OCI-LY1 (cell line): ENCODE measurements at regions not wholly inside any gene's neighbourhood (a gene's known extent, or its start where the extent isn't known, plus 50 kb on each side); places are given as distances from the start of the nearest gene placed in this dataset.

Experiments
- H2AFZ ChIP-seq: fragments of 200-600 bp; sonication (generic), shearing (Covaris generic); 2 replicates; pipeline ENCODE4 v1.6.0; 2014; ENCODE audit warnings: antibody characterized with exemption, mild to moderate bottlenecking, low read length
- H3F3A ChIP-seq: fragments of 200-600 bp; sonication (generic), shearing (Covaris generic); 2 replicates; pipeline ENCODE4 v1.6.0; 2014; ENCODE audit warnings: mild to moderate bottlenecking, antibody characterized with exemption, low read length, moderate library complexity; ENCODE audit not compliant: insufficient read depth
- H3K27ac ChIP-seq: fragments of 200-600 bp; sonication (generic); 2 replicates; pipeline ENCODE4 v1.5.1; 2014; ENCODE audit warnings: low read length, mixed run types, mild to moderate bottlenecking, low read depth; ENCODE audit not compliant: poor library complexity, severe bottlenecking
- H3K27me3 ChIP-seq: fragments of 200-600 bp; sonication (generic); 2 replicates; pipeline ENCODE4 v1.6.0; 2014; ENCODE audit warnings: antibody characterized with exemption, mild to moderate bottlenecking, low read length, moderate library complexity; ENCODE audit not compliant: insufficient read depth
- H3K36me3 ChIP-seq: fragments of 200-600 bp; sonication (generic); 2 replicates; pipeline ENCODE4 v1.6.1; 2014; ENCODE audit warnings: mild to moderate bottlenecking, antibody characterized with exemption, low read length, moderate library complexity, mixed read lengths; ENCODE audit not compliant: insufficient read depth
- H3K4me1 ChIP-seq: fragments of 200-600 bp; sonication (generic); 2 replicates; pipeline ENCODE4 v1.5.1; 2014; ENCODE audit warnings: mild to moderate bottlenecking, low read length, moderate library complexity; ENCODE audit not compliant: insufficient read depth, severe bottlenecking
- H3K4me2 ChIP-seq: fragments of 200-600 bp; sonication (generic), shearing (Covaris generic); 2 replicates; pipeline ENCODE4 v1.6.1; 2014; ENCODE audit warnings: low read length
- H3K4me3 ChIP-seq: fragments of 200-600 bp; sonication (generic); 2 replicates; pipeline ENCODE4 v1.5.1; 2014; ENCODE audit warnings: low read length, low read depth, mild to moderate bottlenecking, mixed read lengths; ENCODE audit not compliant: poor library complexity, severe bottlenecking
- H3K79me2 ChIP-seq: fragments of 200-600 bp; shearing (Covaris generic); 2 replicates; pipeline ENCODE4 v1.6.1; 2016; ENCODE audit warnings: mixed run types, low read length, mixed read lengths; ENCODE audit not compliant: insufficient read depth
- H3K9ac ChIP-seq: fragments of 200-600 bp; sonication (generic), shearing (Covaris generic); 2 replicates; pipeline ENCODE4 v1.6.1; 2014; ENCODE audit warnings: mild to moderate bottlenecking, low read length, mixed read lengths
- H3K9me2 ChIP-seq: fragments of 200-600 bp; sonication (generic), shearing (Covaris generic); 2 replicates; pipeline ENCODE4 v1.6.1; 2014; ENCODE audit warnings: low read depth, mild to moderate bottlenecking, low read length, mixed read lengths
- H3K9me3 ChIP-seq: fragments of 200-600 bp; shearing (Covaris generic); 2 replicates; pipeline ENCODE4 v1.6.1; 2014; ENCODE audit warnings: low read length, mixed read lengths
- H4K20me1 ChIP-seq: fragments of 200-600 bp; sonication (generic), shearing (Covaris generic); 2 replicates; pipeline ENCODE4 v1.6.0; 2016; ENCODE audit warnings: mild to moderate bottlenecking, low read length; ENCODE audit not compliant: insufficient read depth
- CTCF ChIP-seq: fragments of 200-600 bp; sonication (generic), shearing (Covaris generic); IDR thresholded peaks from 2 replicates; pipeline ENCODE4 v1.5.1; 2017; ENCODE audit warnings: mild to moderate bottlenecking, antibody characterized with exemption, low read length, moderate library complexity, mixed read lengths
- EZH2 ChIP-seq: fragments of 200-600 bp; sonication (generic), shearing (Covaris generic); IDR thresholded peaks from 2 replicates; pipeline ENCODE4 v1.8.0; 2017; ENCODE audit warnings: borderline replicate concordance, mixed run types, mild to moderate bottlenecking, antibody characterized with exemption, low read length, moderate library complexity, mixed read lengths

DNA sequence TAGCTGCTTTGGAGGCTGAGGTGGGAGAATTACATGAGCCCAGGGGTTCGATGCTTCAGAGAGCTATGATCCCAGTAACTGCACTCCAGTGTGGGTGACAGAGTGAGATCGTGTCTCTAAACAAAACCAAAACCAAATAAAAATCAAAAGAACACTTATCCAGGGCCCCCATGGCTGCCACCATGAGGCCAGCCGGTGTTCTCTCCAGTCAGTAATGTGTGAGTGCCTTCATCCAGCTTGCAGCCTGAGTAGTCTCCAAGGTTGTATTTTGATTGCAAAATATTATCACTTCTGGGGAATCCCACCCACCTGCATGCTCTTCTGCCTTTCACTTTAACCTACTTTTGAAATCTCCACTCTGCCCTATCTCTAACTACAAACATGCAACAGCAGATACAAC, 221.0 kb upstream of the WSB1 start:
- Histone ChIP-seq H3K4me3 (no peak overlapping the region), H3K36me3 (no peaks in the 10 kb centered on the region), H3K79me2 (no peaks in the 10 kb centered on the region), H3K4me1 (no peaks in the 10 kb centered on the region), H3K9ac (no peak overlapping the region), H4K20me1 (no peaks in the 10 kb centered on the region), H3K27ac (no peak overlapping the region), H3K9me3 (no peaks in the 10 kb centered on the region), H3K9me2 (no peaks in the 10 kb centered on the region), H3K27me3 (no peaks in the 10 kb centered on the region), H3F3A (no peaks in the 10 kb centered on the region), H2AFZ (no peak overlapping the region), H3K4me2 (no peak overlapping the region)
- TF ChIP-seq EZH2 (no peak), CTCF (no peak)

DNA sequence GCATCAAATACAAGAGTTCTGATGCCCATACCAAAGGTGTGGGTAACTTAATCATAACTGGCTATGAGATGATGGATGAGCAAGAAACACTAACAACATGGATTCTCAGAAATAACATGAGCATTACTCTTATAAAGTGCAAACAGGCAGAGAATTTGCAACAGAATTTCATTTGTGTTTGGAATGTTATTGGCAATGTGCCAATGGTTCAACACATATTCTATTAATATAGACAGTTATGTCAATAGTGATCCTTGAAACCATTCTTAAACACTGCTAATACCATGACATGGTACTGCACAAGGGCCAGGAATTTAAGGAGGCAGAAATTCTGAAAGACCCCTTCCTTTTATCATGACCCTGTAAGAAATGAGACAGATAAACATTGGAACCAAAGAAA, 217.1 kb upstream of the WSB1 start:
- Histone ChIP-seq H3K27ac (no peak overlapping the region), H3F3A (no peaks in the 10 kb centered on the region), H3K9me2 (no peaks in the 10 kb centered on the region), H3K4me1 (no peaks in the 10 kb centered on the region), H3K4me2 (no peak overlapping the region), H3K27me3 (no peaks in the 10 kb centered on the region), H2AFZ (no peak overlapping the region), H3K79me2 (no peaks in the 10 kb centered on the region), H3K36me3 (no peaks in the 10 kb centered on the region), H3K9ac (no peak overlapping the region), H3K9me3 (no peaks in the 10 kb centered on the region), H3K4me3 (no peak overlapping the region), H4K20me1 (no peaks in the 10 kb centered on the region)
- TF ChIP-seq CTCF (no peak), EZH2 (no peak)

DNA sequence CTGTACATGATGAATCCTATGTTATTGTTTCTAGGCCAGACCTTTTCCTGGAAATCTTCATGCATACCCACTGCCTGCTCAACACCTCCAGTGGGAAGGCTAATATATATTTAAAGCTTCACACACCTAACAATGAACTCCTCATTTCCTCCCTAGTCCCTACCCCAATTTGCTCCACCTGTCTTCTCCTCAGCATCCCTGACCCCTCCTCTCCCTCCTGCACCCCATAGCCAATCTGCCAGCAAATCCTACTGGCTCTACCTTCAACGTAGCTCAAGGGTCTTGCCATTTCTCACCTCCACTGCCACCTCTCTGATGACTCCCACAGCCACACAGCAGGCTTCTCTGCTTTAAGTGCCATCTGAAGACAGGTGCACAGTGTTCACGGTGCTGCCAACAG, 215.6 kb upstream of the WSB1 start:
- Histone ChIP-seq H3K4me1 (no peaks in the 10 kb centered on the region), H3K4me3 (no peak overlapping the region), H3K9me3 (no peaks in the 10 kb centered on the region), H3K27ac (no peak overlapping the region), H3K27me3 (no peaks in the 10 kb centered on the region), H3K4me2 (no peak overlapping the region), H3F3A (no peaks in the 10 kb centered on the region), H3K79me2 (no peaks in the 10 kb centered on the region), H3K9ac (no peak overlapping the region), H2AFZ (no peak overlapping the region), H4K20me1 (no peaks in the 10 kb centered on the region), H3K36me3 (no peaks in the 10 kb centered on the region), H3K9me2 (no peaks in the 10 kb centered on the region)
- TF ChIP-seq EZH2 = no peak
- no peak for TF ChIP-seq CTCF
